Colonic mucosa (tissue), 4 donors: ENCODE measurements at regions not wholly inside any gene's neighbourhood (a gene's known extent, or its start where the extent isn't known, plus 50 kb on each side); places are given as distances from the start of the nearest gene placed in this dataset.

ENCODE experiments used
- DNase-seq: peaks from one replicate; pipeline ENCODE4 v3.0.0-alpha.2; 2020
- H3K27ac ChIP-seq: fragments of 200-600 bp; one replicate; pipeline ENCODE4 v1.8.0; 2021
- H3K27me3 ChIP-seq: fragments of 200-600 bp; one replicate; pipeline ENCODE4 v1.8.0; 2021
- H3K36me3 ChIP-seq: fragments of 200-600 bp; one replicate; pipeline ENCODE4 v1.8.0; 2021
- H3K4me1 ChIP-seq: fragments of 200-600 bp; one replicate; pipeline ENCODE4 v1.8.0; 2021; ENCODE audit warnings: mild to moderate bottlenecking
- H3K4me3 ChIP-seq: fragments of 200-600 bp; one replicate; pipeline ENCODE4 v1.8.0; 2021
- H3K9ac ChIP-seq, 2 donors: one replicate each; pipeline ENCODE4 v1.7.0; 2013; ENCODE audit warnings: control low read depth in 2 of 2, low read depth in 2 of 2, low read length in 2 of 2
- H3K9me3 ChIP-seq: fragments of 200-600 bp; one replicate; pipeline ENCODE4 v1.8.0; 2021
- intact Hi-C: fragments of 100-400 bp; cut with DNase I; formaldehyde crosslinking; loops from one replicate; pipeline ENCODE4 v1.14.1; 2022
- TF ChIP-seq, protein P1 (sequence below): fragments of 200-600 bp; IDR thresholded peaks from one replicate; pipeline ENCODE4 v1.8.0; 2022; ENCODE audit warnings: antibody characterized with exemption, mild to moderate bottlenecking
- donor health status: healthy.
- donor health status: DM: no; HTN: no; CAD: no.
- donor health status: DM: no; HTN: no; CAD: no.

DNA sequence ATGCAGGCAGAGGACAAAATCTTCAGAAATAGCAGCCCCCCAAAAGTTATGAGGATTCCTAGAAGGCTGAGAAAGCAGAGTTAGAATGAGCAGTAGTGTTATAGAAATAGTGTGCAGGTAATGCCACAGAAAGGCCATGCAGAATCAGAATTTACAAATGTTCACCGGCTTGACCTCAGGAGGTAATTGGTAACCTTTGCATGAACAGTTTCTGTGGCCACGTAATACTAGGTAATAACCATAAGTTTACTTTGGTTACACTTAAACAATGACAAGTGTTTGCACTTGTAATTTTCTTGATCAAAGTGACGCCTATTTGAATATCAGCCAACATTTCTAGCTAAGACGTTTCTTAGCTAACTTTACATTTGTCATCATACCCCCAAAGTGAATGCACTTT, 393.6 kb downstream of the GPAT3 start:
- no peaks in the 10 kb centered on the region for H3K36me3 ChIP-seq
- no peak overlapping the region for H3K4me3 ChIP-seq
- H3K9me3 ChIP-seq, result no peaks in the 10 kb centered on the region
- H3K4me1 ChIP-seq, result no peaks in the 10 kb centered on the region
- no peak for DNase-seq
- TF ChIP-seq, protein P1, sequence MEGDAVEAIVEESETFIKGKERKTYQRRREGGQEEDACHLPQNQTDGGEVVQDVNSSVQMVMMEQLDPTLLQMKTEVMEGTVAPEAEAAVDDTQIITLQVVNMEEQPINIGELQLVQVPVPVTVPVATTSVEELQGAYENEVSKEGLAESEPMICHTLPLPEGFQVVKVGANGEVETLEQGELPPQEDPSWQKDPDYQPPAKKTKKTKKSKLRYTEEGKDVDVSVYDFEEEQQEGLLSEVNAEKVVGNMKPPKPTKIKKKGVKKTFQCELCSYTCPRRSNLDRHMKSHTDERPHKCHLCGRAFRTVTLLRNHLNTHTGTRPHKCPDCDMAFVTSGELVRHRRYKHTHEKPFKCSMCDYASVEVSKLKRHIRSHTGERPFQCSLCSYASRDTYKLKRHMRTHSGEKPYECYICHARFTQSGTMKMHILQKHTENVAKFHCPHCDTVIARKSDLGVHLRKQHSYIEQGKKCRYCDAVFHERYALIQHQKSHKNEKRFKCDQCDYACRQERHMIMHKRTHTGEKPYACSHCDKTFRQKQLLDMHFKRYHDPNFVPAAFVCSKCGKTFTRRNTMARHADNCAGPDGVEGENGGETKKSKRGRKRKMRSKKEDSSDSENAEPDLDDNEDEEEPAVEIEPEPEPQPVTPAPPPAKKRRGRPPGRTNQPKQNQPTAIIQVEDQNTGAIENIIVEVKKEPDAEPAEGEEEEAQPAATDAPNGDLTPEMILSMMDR, result no peak
- no peak overlapping the region for H3K27ac ChIP-seq
- intact Hi-C loops, result no loop called here
- H3K9ac ChIP-seq, result no peak overlapping the region
- no peaks in the 10 kb centered on the region for H3K27me3 ChIP-seq

DNA sequence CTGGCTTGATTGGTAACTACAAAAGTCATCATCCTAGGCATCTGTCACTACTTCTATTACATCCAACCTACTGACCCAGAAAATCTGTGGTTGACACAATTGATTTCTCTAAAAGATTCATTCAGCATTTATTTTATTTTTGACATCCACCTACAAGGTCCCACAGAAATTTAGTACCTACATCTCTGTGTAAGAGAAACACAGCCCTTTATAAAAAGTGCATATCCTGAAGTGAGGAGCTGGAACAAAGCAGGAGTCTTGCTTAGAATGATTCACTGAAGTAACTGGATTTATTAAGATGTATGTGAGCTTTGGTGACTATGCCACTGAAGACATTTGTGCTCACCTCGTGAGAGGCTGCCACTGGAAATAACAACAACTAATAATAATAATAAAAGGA, 391.0 kb downstream of the GPAT3 start:
- no peaks in the 10 kb centered on the region for H3K27me3 ChIP-seq
- TF ChIP-seq, protein P1, result no peak
- no peaks in the 10 kb centered on the region for H3K36me3 ChIP-seq
- no peaks in the 10 kb centered on the region for H3K9me3 ChIP-seq
- no peaks in the 10 kb centered on the region for H3K4me1 ChIP-seq
- no peak for DNase-seq
- no peak overlapping the region for H3K4me3 ChIP-seq
- no peak overlapping the region for H3K27ac ChIP-seq
- intact Hi-C loops, result no loop called here
- no peak overlapping the region for H3K9ac ChIP-seq

DNA sequence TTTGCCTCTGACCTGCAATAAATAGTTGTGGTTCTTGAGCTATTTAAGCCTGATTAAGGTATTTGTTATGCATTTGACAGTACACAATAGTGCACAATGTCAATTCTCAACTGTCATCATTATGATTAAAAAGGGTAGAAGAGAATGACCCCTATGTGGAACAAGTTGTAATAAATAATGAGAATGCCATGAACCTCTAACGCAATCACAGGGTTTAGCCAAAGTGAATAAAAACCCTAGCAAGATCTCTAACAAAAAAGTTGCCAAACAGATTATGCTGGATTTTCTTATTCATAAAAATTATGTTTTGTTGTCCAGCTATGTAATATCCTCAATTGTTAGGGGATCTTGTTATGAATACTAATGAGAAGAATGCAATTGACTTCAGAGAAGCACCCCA, 387.4 kb downstream of the GPAT3 start:
- Histone ChIP-seq H3K4me1 (no peaks in the 10 kb centered on the region), H3K27me3 (no peaks in the 10 kb centered on the region), H3K4me3 (no peak overlapping the region), H3K36me3 (no peaks in the 10 kb centered on the region), H3K9me3 (no peaks in the 10 kb centered on the region), H3K27ac (no peak overlapping the region), H3K9ac (no peak overlapping the region)
- intact Hi-C loops, result no loop called here
- no peak for DNase-seq
- TF ChIP-seq, protein P1, result no peak

DNA sequence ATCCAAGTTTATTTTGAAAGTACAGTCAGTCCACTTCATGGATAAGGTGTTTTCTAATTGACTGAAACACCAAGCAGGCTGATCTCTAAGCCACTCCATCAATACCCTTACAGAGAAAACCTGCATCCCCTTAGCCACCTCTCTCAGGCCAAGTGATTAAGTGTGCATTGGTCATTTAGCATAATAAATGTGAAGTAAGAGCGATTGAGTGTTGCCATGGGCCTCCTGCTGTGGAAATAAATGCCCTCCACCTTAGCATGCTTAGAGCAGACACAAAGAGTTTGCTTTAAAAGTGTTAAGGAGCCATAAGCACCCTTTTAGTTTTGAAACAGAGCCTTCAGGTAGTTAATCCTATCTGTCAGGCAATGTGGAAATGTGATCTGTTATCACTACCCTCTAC, 386.5 kb downstream of the GPAT3 start:
- DNase-seq, result no peak
- Histone ChIP-seq H3K9me3 (no peaks in the 10 kb centered on the region), H3K27me3 (no peaks in the 10 kb centered on the region), H3K4me1 (no peaks in the 10 kb centered on the region), H3K27ac (no peak overlapping the region), H3K36me3 (no peaks in the 10 kb centered on the region), H3K4me3 (no peak overlapping the region), H3K9ac (no peak overlapping the region)
- TF ChIP-seq, protein P1, result no peak
- intact Hi-C loops, result no loop called here

DNA sequence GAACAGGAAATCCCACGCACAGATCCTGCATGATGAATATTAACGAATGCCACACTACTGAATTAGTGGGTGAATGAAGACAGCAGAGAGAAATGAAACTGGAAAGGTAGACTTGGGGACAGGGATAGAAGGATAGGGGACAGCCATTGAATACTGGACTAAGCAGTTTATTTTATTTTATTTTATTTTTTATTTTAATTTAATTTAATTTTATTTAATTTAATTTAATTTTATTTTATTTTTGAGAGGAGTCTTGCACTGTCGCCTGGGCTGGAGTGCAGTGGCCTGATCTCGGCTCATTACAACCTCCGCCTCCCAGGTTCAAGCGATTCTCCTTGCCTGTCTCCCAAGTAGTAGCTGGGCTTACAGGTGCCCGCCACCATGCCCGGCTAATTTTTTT, 385.2 kb downstream of the GPAT3 start:
- Histone ChIP-seq H3K36me3 (no peaks in the 10 kb centered on the region), H3K27me3 (no peaks in the 10 kb centered on the region), H3K9me3 (no peaks in the 10 kb centered on the region), H3K4me3 (no peak overlapping the region), H3K27ac (no peak overlapping the region), H3K9ac (no peak overlapping the region), H3K4me1 (no peaks in the 10 kb centered on the region)
- no peak for DNase-seq
- intact Hi-C loops, result no loop called here
- TF ChIP-seq, protein P1, result no peak

DNA sequence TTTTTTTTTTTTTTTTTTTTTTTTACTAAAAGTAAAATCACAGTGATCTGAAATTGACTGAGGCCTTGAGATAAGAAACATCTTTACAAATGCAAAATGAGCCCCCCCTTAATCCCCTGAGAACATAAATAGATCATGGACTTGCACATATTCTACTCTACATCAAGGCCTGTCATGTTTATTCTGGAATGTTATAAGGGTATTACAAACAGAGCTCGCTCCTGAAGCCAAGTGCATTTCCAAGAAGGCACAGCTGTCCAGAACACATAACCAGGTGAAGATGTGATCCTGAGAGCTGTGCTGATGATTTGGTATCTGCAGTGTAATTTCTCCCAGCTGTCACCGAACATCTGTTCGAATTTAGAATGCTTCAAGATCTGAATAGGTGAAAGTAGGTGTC, 384.5 kb downstream of the GPAT3 start:
- intact Hi-C loops, result no loop called here
- no peaks in the 10 kb centered on the region for H3K27me3 ChIP-seq
- H3K36me3 ChIP-seq, result no peaks in the 10 kb centered on the region
- H3K27ac ChIP-seq, result no peak overlapping the region
- H3K9me3 ChIP-seq, result no peaks in the 10 kb centered on the region
- H3K9ac ChIP-seq, result no peak overlapping the region
- DNase-seq, result no peak
- TF ChIP-seq, protein P1, result no peak
- no peak overlapping the region for H3K4me3 ChIP-seq
- no peaks in the 10 kb centered on the region for H3K4me1 ChIP-seq
